LNCaP clone FGC (cell line): ENCODE measurements at regions not wholly inside any gene's neighbourhood (a gene's known extent, or its start where the extent isn't known, plus 50 kb on each side); places are given as distances from the start of the nearest gene placed in this dataset.

Experiments
- DNase-seq: peaks from one replicate; pipeline ENCODE4 v3.0.0-alpha.2; 2011; ENCODE audit warnings: low read depth
- H3K4me3 ChIP-seq: 2 replicates; pipeline ENCODE4 v1.5.1; 2011; ENCODE audit warnings: mild to moderate bottlenecking, low read depth, low read length, control low read depth
- TF ChIP-seq, protein P1 (sequence below): IDR thresholded peaks from 2 replicates; pipeline ENCODE4 v1.5.1; 2012; ENCODE audit warnings: mild to moderate bottlenecking; ENCODE audit not compliant: control insufficient read depth, insufficient read depth; ENCODE audit errors: extremely low read depth

DNA sequence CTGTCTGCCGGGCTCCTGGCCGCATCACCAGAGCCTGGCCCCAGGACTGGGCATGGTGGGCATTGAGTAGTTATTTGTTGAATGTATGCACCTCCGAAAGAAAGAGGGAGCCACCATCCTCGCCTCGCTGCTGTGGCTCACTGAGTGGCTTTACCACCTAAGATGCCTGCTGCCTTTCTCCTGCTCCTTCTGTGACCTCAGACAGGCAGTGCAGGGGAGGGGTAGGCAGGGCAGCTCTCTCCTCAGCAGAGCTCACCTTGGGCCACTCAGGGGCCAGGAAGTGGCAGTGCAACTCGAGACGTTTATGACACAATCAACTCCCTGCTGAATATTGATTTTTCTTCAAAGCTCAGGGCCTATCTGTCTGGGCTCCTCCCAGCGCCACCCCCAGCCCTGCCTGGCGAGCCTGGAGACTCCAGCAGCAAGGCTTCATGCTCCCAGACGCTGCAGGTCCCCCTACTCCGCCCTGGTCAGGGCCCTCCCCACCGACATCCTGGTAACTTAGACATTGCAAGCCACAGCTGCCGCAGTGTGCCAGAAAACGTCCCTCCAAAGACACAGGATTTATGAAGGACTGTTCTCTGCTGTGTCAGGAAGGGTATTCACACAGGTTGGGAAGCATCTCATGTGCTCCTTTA lies 84.3 kb upstream of the DIO3 start:
- H3K4me3 ChIP-seq = no peak overlapping the region
- DNase-seq = peak; percentile 72
- TF ChIP-seq, protein P1, sequence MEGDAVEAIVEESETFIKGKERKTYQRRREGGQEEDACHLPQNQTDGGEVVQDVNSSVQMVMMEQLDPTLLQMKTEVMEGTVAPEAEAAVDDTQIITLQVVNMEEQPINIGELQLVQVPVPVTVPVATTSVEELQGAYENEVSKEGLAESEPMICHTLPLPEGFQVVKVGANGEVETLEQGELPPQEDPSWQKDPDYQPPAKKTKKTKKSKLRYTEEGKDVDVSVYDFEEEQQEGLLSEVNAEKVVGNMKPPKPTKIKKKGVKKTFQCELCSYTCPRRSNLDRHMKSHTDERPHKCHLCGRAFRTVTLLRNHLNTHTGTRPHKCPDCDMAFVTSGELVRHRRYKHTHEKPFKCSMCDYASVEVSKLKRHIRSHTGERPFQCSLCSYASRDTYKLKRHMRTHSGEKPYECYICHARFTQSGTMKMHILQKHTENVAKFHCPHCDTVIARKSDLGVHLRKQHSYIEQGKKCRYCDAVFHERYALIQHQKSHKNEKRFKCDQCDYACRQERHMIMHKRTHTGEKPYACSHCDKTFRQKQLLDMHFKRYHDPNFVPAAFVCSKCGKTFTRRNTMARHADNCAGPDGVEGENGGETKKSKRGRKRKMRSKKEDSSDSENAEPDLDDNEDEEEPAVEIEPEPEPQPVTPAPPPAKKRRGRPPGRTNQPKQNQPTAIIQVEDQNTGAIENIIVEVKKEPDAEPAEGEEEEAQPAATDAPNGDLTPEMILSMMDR = no peak

DNA sequence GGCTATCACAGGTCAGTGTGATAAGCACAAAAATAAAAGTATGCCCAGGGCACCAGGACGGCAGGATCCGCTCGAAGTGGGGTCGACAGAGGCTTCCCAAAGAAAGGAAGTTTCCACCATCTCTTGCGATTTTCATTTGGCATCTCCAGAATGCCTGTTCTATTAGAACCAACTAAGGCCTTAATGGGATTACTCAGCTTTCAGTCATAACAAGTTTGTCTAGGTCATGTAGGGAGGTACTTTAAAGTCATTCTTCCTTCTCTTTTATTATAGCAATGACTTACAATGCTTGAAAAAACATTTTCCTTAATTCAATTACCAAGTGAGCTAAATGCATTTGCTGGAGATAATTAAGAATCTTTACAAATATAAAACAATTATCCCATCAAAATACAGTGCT lies 83.6 kb upstream of the DIO3 start:
- DNase-seq = no peak
- H3K4me3 ChIP-seq = no peak overlapping the region
- TF ChIP-seq, protein P1 = no peak

DNA sequence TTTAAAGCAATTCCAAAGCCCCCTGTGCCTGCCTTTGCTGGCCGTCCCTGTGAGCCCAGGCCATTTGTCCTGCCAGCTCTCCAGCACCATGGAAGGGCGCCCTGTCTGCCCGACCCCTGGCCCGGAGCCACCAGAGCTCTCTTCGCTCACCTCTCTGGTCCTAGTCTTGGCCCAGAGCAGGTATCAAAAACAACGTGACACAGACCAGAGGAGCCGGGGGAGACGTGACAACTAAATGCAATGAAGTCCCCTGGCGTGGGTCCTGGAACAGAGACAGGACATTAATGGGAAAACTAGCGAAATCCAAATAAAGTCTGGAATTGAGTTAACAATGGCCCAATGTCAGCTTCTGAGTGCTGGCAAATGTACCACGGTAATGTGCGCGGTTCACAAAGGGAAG lies 83.2 kb upstream of the DIO3 start:
- DNase-seq = no peak
- no peak overlapping the region for H3K4me3 ChIP-seq

DNA sequence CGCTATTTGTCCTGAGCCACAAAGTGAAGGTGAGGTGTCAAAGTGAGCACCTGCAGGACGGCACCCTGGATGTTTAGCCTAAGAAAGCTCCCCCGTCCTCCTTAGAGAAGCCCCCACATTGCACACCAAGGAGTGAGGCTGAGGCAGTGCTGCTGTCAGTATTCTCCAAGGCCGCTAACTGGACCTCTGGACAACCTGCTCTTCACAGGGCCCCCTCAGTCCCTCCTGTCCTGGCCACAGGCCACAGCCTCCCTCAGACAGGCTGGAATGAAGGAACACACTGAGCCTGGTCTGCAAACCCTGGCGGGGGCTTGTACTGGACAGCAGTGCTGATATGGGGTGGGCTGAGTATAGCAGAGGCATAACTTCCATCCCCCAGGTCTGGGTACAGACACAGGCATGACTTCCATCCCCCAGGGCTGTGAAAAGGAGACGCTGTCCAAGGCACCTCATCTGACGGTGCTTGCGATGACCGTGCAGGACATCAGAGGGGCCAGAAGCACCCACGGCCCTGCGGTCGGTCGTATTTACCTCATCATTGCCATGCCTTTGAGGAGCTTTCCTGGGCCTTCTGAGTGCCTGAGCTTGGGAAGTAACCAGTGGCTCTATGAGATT lies 82.4 kb upstream of the DIO3 start:
- TF ChIP-seq, protein P1 = no peak
- no peak overlapping the region for H3K4me3 ChIP-seq
- no peak for DNase-seq

More for the DNA sequence above, 83.2 kb upstream of the DIO3 start:
- TF ChIP-seq, protein P1 = no peak

DNA sequence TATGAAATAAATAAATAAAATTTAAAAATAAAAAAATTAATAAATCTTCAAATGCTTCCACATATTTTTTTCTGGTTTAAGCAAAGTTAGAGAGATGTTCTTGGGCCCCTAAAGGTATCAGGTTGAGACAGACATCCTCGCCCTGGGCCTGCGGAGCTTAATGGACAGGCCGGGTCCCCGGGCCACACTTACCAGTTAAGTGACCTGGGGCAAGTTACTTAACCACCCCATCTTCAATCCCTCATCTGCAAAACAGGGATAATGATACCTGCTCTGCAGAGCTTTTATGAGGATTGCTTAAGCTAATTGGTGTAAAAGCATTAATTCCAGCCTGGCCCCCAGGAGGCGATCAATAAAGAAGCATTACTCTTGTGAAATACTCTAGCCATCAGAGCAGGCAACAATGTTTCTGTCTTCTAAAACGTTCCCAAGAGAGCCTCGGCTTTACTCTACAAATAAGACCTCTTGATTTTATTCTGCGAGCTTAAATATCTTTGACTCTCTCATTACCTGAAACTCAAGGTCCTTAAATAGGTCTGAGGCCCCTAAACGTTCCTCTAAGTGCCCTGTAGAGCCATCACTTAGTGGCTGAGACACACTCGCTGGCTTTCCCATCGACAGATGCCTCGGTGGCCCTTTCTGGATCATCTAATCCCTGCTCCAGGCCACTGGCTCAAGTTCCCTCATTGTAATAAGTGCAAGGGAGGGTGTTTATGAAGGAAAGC lies 81.1 kb upstream of the DIO3 start:
- no peak for DNase-seq
- TF ChIP-seq, protein P1 = no peak
- H3K4me3 ChIP-seq = no peak overlapping the region

DNA sequence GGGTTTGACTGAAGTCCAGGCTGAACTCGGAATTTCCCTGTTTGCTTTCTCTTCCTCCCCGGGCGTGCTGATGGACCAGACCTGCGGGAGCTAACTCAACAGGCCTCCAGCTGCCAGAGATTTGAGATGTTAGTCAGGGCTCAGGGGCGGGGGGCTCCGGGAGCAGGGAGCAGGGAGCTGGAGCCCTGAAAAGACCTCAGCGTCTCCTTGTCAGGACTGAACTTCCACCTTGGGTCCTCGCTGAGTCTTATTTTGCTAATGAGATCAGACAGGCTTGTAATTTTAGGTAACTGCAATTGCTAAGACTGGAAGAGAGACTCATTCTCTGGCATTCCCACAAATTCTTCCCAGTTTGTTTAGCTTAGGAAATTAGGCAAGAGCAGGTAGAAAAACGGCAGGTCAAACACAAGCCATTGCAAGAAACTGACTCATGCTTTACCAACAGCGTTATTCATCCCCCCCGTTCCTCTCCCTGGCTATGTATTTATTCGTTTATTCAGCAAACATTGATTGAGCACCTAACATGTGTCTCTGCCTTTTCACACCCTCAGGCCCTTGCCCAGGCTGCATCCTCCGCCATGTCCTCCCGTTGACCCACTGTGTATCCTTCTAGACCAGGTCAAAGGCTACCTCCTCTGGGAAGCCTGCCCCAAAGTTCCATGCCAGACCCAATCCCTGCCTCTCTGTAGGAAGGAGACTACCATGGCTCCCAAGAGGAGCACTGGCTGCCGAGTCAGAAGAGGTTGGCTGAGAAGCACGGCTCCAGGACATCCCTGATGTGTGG lies 80.4 kb upstream of the DIO3 start:
- peak; percentile 26 for DNase-seq
- no peak overlapping the region for H3K4me3 ChIP-seq
- TF ChIP-seq, protein P1 = no peak
